ENCODE measurements at regions not wholly inside any gene's neighbourhood (a gene's known extent, or its start where the extent isn't known, plus 50 kb on each side); places are given as distances from the start of the nearest gene placed in this dataset.

- TF ChIP-seq, protein P1, sequence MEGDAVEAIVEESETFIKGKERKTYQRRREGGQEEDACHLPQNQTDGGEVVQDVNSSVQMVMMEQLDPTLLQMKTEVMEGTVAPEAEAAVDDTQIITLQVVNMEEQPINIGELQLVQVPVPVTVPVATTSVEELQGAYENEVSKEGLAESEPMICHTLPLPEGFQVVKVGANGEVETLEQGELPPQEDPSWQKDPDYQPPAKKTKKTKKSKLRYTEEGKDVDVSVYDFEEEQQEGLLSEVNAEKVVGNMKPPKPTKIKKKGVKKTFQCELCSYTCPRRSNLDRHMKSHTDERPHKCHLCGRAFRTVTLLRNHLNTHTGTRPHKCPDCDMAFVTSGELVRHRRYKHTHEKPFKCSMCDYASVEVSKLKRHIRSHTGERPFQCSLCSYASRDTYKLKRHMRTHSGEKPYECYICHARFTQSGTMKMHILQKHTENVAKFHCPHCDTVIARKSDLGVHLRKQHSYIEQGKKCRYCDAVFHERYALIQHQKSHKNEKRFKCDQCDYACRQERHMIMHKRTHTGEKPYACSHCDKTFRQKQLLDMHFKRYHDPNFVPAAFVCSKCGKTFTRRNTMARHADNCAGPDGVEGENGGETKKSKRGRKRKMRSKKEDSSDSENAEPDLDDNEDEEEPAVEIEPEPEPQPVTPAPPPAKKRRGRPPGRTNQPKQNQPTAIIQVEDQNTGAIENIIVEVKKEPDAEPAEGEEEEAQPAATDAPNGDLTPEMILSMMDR (IDR thresholded peaks at IDR 0.05; ENCODE audit: low read depth, low read length) = no peak
- no peak overlapping the region for H3K4me3 ChIP-seq (ENCODE audit: low read depth, low read length)
These were observed 69.2 kb downstream of the LYZL2 start for GRCh38 chr10:30560326-30560725.

GRCh38 chr10:30559180-30559579 lies 70.4 kb downstream of the LYZL2 start:
- TF ChIP-seq, protein P1 (IDR thresholded peaks at IDR 0.05; ENCODE audit: low read depth, low read length) = no peak
- H3K4me3 ChIP-seq (ENCODE audit: low read depth, low read length) = no peak overlapping the region

DNA sequence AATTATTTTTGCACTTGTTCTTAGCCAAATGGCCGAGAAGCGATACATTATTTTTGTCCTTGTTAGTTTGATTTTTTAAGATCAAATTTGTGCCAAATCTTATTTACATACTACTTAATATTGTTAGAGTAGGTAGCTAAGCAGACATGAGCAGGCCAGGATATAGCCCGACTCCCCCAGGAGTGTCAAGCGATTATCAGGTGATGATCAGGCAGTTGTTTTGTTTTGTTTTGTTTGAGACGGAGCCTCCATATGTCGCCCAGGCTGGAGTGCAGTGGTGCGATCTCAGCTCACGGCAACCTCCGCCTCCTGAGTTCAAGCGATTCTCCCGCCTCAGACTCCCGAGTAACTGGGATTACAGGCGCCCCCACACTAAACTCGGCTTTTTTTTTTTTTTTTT lies 71.1 kb downstream of the LYZL2 start:
- no peak overlapping the region for H3K4me3 ChIP-seq (ENCODE audit: low read depth, low read length)
- TF ChIP-seq, protein P1 (IDR thresholded peaks at IDR 0.05; ENCODE audit: low read depth, low read length) = no peak

DNA sequence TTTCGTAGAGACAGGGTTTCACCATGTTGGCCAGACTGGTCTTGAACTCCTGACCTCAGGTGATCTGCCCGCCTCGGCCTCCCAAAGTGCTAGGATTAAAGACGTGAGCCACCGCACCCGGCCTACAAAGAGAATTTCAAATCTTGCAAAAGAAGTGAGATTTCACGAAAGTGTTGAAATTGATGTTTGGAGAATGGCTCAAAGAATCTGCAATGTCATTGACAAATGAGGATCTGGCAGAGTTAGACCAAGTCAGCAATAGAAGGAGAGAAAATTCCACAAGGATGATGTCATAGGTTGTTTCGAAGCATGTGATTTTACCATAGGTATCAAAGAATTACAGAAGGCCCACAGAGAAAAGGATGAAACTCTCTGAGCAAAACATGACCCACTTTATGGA lies 71.7 kb downstream of the LYZL2 start:
- TF ChIP-seq, protein P1 (IDR thresholded peaks at IDR 0.05; ENCODE audit: low read depth, low read length) = no peak
- no peak overlapping the region for H3K4me3 ChIP-seq (ENCODE audit: low read depth, low read length)

DNA sequence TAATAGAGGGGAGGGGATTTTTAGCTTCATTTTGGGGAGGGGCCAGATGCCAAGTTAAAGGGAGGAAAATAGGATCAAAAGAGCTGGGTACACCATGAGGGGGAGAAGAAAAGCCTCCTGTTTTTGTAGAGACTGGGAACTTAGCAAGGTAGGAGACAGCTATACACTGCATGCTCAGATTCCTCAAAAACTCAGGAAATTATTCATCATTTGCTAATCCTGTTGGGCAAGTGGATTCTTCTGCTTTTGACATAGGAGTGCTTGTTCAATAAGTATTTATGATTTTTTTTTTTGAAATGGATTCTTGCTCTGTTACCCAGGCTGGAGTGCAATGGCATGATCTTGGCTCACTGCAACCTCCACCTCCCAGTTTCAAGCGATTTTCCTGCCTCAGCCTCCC lies 73.4 kb downstream of the LYZL2 start:
- no peak overlapping the region for H3K4me3 ChIP-seq (ENCODE audit: low read depth, low read length)
- TF ChIP-seq, protein P1 (IDR thresholded peaks at IDR 0.05; ENCODE audit: low read depth, low read length) = no peak

GRCh38 chr10:30555465-30555864 lies 74.1 kb downstream of the LYZL2 start:
- TF ChIP-seq, protein P1 (IDR thresholded peaks at IDR 0.05; ENCODE audit: low read depth, low read length) = no peak
- no peak overlapping the region for H3K4me3 ChIP-seq (ENCODE audit: low read depth, low read length)

- no peak overlapping the region for H3K4me3 ChIP-seq (ENCODE audit: low read depth, low read length)
- TF ChIP-seq, protein P1 (IDR thresholded peaks at IDR 0.05; ENCODE audit: low read depth, low read length) = no peak
These were observed 75.1 kb downstream of the LYZL2 start for GRCh38 chr10:30554440-30554825.
